ENCODE measurements at regions not wholly inside any gene's neighbourhood (a gene's known extent, or its start where the extent isn't known, plus 50 kb on each side); places are given as distances from the start of the nearest gene placed in this dataset.

GRCh38 chr13:72164811-72165210 lies 297.8 kb upstream of the DACH1 start:
- no peak for DNase-seq

GRCh38 chr13:72163678-72164077 lies 296.7 kb upstream of the DACH1 start:
- DNase-seq, result no peak

GRCh38 chr13:72160977-72161376 lies 294.0 kb upstream of the DACH1 start:
- DNase-seq, result no peak

- DNase-seq, result no peak
These were observed 289.8 kb upstream of the DACH1 start for GRCh38 chr13:72156760-72157159.

- no peak for DNase-seq
These were observed 286.3 kb upstream of the DACH1 start for GRCh38 chr13:72153272-72153671.

- no peak for DNase-seq
These were observed 284.2 kb upstream of the DACH1 start for GRCh38 chr13:72151241-72151640.

- DNase-seq, result no peak
These were observed 283.5 kb upstream of the DACH1 start for GRCh38 chr13:72150502-72150901.

- DNase-seq, result no peak
These were observed 282.7 kb upstream of the DACH1 start for GRCh38 chr13:72149701-72150100.

- DNase-seq, result no peak
These were observed 279.8 kb upstream of the DACH1 start for GRCh38 chr13:72146816-72147215.

- DNase-seq, result no peak
These were observed 278.4 kb upstream of the DACH1 start for GRCh38 chr13:72145383-72145782.

- DNase-seq, result no peak
These were observed 277.6 kb upstream of the DACH1 start for GRCh38 chr13:72144636-72145035.

GRCh38 chr13:72141855-72142519 lies 275.0 kb upstream of the DACH1 start:
- DNase-seq, result peak in 1 of 14 donors; percentile 1

GRCh38 chr13:72139192-72139591 lies 272.2 kb upstream of the DACH1 start:
- no peak for DNase-seq

- no peak for DNase-seq
These were observed 265.1 kb upstream of the DACH1 start for GRCh38 chr13:72132075-72132474.

- no peak for DNase-seq
These were observed 262.1 kb upstream of the DACH1 start for GRCh38 chr13:72129117-72129516.

- DNase-seq, result no peak
These were observed 260.0 kb upstream of the DACH1 start for GRCh38 chr13:72127031-72127430.

- no peak for DNase-seq
These were observed 259.4 kb upstream of the DACH1 start for GRCh38 chr13:72126424-72126823.

GRCh38 chr13:72125561-72125960 lies 258.6 kb upstream of the DACH1 start:
- DNase-seq, result no peak

- DNase-seq, result no peak
These were observed 255.8 kb upstream of the DACH1 start for GRCh38 chr13:72122661-72123255.

GRCh38 chr13:72121466-72121865 lies 254.5 kb upstream of the DACH1 start:
- no peak for DNase-seq

- DNase-seq, result no peak
These were observed 253.6 kb upstream of the DACH1 start for GRCh38 chr13:72120632-72121031.

- no peak for DNase-seq
These were observed 246.9 kb upstream of the DACH1 start for GRCh38 chr13:72113931-72114330.

GRCh38 chr13:72113076-72113475 lies 246.1 kb upstream of the DACH1 start:
- no peak for DNase-seq

- DNase-seq, result no peak
These were observed 245.2 kb upstream of the DACH1 start for GRCh38 chr13:72112216-72112615.

GRCh38 chr13:72109863-72110262 lies 242.9 kb upstream of the DACH1 start:
- no peak for DNase-seq

All from C1 segment of cervical spinal cord (tissue), 14 donors.